H1 (cell line): ENCODE measurements at regions not wholly inside any gene's neighbourhood (a gene's known extent, or its start where the extent isn't known, plus 50 kb on each side); places are given as distances from the start of the nearest gene placed in this dataset.
A peak's percentile ranks its signal among the peaks of the same experiment; 100 is the strongest.

Experiments
- CTCF ChIA-PET: fragments of 300-600 bp; sonication (Branson Sonifier 250); formaldehyde crosslinking; loops from one replicate; lab custom pipeline; 2021; ENCODE audit not compliant: partially characterized antibody; lab: Charles Lee
- POLR2A ChIA-PET: fragments of 300-600 bp; sonication (Branson Sonifier 250); formaldehyde crosslinking; loops from one replicate; lab custom pipeline; 2021; ENCODE audit warnings: inconsistent platforms; ENCODE audit not compliant: partially characterized antibody; lab: Charles Lee
- DNase-seq, 2 experiments: peaks; one replicate each; pipeline versions ENCODE4 v3.0.0 to v3.0.0-alpha.2; 2010 to 2022; ENCODE audit warnings: low spot score in 2 of 2, low read depth in 1 of 2, mixed read lengths in 1 of 2
- FAIRE-seq: peaks from 2 replicates; lab custom pipeline; 2011; peaks lifted over from hg19 to GRCh38; lab: Jason Lieb, UNC
- H2AFZ ChIP-seq: 2 replicates; pipeline ENCODE4 v1.8.1; 2012; ENCODE audit warnings: low read length, inconsistent platforms
- H2AK5ac ChIP-seq: 2 replicates; pipeline ENCODE4 v1.6.1; 2013; ENCODE audit warnings: low read depth, low read length
- H2BK120ac ChIP-seq: replicated peaks from 2 replicates; pipeline ENCODE3; 2013; ENCODE audit warnings: low read depth, low read length, inconsistent platforms
- H2BK12ac ChIP-seq: 2 replicates; pipeline ENCODE4 v1.6.1; 2013; ENCODE audit warnings: low read depth, low read length
- H2BK15ac ChIP-seq: 2 replicates; pipeline ENCODE4 v1.6.1; 2013; ENCODE audit warnings: low read length
- H2BK20ac ChIP-seq: 2 replicates; pipeline ENCODE4 v1.6.1; 2013; ENCODE audit warnings: low read length
- H2BK5ac ChIP-seq: 2 replicates; pipeline ENCODE4 v1.6.1; 2013; ENCODE audit warnings: low read depth, low read length
- H3K14ac ChIP-seq: 2 replicates; pipeline ENCODE4 v1.6.1; 2013; ENCODE audit warnings: inconsistent platforms; ENCODE audit not compliant: insufficient read length
- H3K18ac ChIP-seq: 2 replicates; pipeline ENCODE4 v1.6.1; 2013; ENCODE audit warnings: low read length; ENCODE audit errors: extremely low read depth
- H3K23ac ChIP-seq: 2 replicates; pipeline ENCODE4 v1.6.1; 2013; ENCODE audit warnings: inconsistent platforms; ENCODE audit not compliant: insufficient read length
- H3K23me2 ChIP-seq: 2 replicates; pipeline ENCODE4 v1.6.1; 2013; ENCODE audit warnings: low read depth, low read length
- H3K27ac ChIP-seq: 2 replicates; pipeline ENCODE4 v1.6.1; 2011; ENCODE audit warnings: low read depth, low read length, inconsistent platforms
- H3K27me3 ChIP-seq, 4 experiments: replicated peaks in 1 of 4; 1 replicate in 1 of 4; 2 replicates in 3 of 4; pipeline versions ENCODE4 v1.6.1 to v1.8.1; 2011 to 2013; ENCODE audit warnings: low read length in 3 of 4, mild to moderate bottlenecking in 3 of 4, inconsistent platforms in 2 of 4, mixed read lengths in 2 of 4, moderate library complexity in 1 of 4; ENCODE audit not compliant: control insufficient read depth in 3 of 4, insufficient read depth in 3 of 4; ENCODE audit errors: extremely low read depth in 1 of 4
- H3K36me3 ChIP-seq, 4 experiments: 2 replicates each; pipeline versions ENCODE4 v1.6.1 to v1.8.1; 2011 to 2013; ENCODE audit warnings: mild to moderate bottlenecking in 4 of 4, low read length in 3 of 4, moderate library complexity in 2 of 4, control low read depth in 1 of 4, inconsistent platforms in 1 of 4; ENCODE audit not compliant: insufficient read depth in 4 of 4, control insufficient read depth in 2 of 4
- H3K4ac ChIP-seq: replicated peaks from 2 replicates; pipeline ENCODE3; 2013; ENCODE audit warnings: low read length, low read depth, mixed read lengths, inconsistent platforms; ENCODE audit not compliant: insufficient read length
- H3K4me1 ChIP-seq, 4 experiments: replicated peaks in 1 of 4; 1 replicate in 1 of 4; 2 replicates in 3 of 4; pipeline versions ENCODE4 v1.6.1 to v1.8.1; 2011 to 2013; ENCODE audit warnings: low read length in 3 of 4, inconsistent platforms in 2 of 4, mixed read lengths in 1 of 4; ENCODE audit not compliant: insufficient read depth in 4 of 4, control insufficient read depth in 3 of 4
- H3K4me2 ChIP-seq, 2 experiments: 2 replicates each; pipeline versions ENCODE4 v1.6.1 to v1.8.1; 2011 to 2013; ENCODE audit warnings: low read depth in 2 of 2, low read length in 2 of 2, control low read depth in 1 of 2, inconsistent platforms in 1 of 2, mild to moderate bottlenecking in 1 of 2; ENCODE audit not compliant: insufficient read depth in 1 of 2
- H3K4me3 ChIP-seq, 4 experiments: fragments of 200-600, 300-600 bp in 1 of 4; sonication (generic), shearing (Covaris generic), sonication (Bioruptor Twin) in 1 of 4; 2 replicates each; pipeline versions ENCODE4 v1.5.1 to v1.8.1; 2011 to 2016; ENCODE audit warnings: low read length in 4 of 4, low read depth in 3 of 4, control low read depth in 2 of 4, inconsistent platforms in 2 of 4, mild to moderate bottlenecking in 2 of 4, mixed read lengths in 1 of 4, moderate library complexity in 1 of 4; ENCODE audit not compliant: insufficient read depth in 2 of 4; ENCODE audit errors: extremely low read depth in 1 of 4
- H3K56ac ChIP-seq: replicated peaks from 2 replicates; pipeline ENCODE3; 2013; ENCODE audit warnings: low read depth, mild to moderate bottlenecking, mixed read lengths, low read length, inconsistent platforms; ENCODE audit not compliant: insufficient read length
- H3K79me1 ChIP-seq: 2 replicates; pipeline ENCODE4 v1.6.1; 2013; ENCODE audit warnings: low read depth, low read length, control low read depth
- H3K79me2 ChIP-seq, 2 experiments: 2 replicates each; pipeline versions ENCODE4 v1.6.1 to v1.8.1; 2012 to 2013; ENCODE audit warnings: low read length in 2 of 2, mild to moderate bottlenecking in 2 of 2, inconsistent platforms in 1 of 2; ENCODE audit not compliant: insufficient read depth in 2 of 2, control insufficient read depth in 1 of 2
- H3K9ac ChIP-seq, 4 experiments: replicated peaks in 1 of 4; 1 replicate in 1 of 4; 2 replicates in 3 of 4; pipeline versions ENCODE4 v1.6.1 to v1.8.1; 2011 to 2013; ENCODE audit warnings: low read depth in 3 of 4, low read length in 3 of 4, control low read depth in 2 of 4, mild to moderate bottlenecking in 2 of 4, moderate library complexity in 2 of 4, inconsistent platforms in 1 of 4; ENCODE audit errors: extremely low read depth in 1 of 4
- H3K9me3 ChIP-seq, 2 experiments: 2 replicates each; pipeline versions ENCODE4 v1.6.1 to v1.8.1; 2012 to 2013; ENCODE audit warnings: mild to moderate bottlenecking in 2 of 2, moderate library complexity in 2 of 2, control low read depth in 1 of 2, inconsistent platforms in 1 of 2, low read depth in 1 of 2, low read length in 1 of 2, mixed read lengths in 1 of 2; ENCODE audit not compliant: insufficient read depth in 2 of 2
- H4K20me1 ChIP-seq, 2 experiments: replicated peaks in 1 of 2; 2 replicates each; pipeline versions ENCODE3 to v1.8.1; 2011 to 2013; ENCODE audit warnings: inconsistent platforms in 2 of 2, low read length in 2 of 2, mild to moderate bottlenecking in 1 of 2; ENCODE audit not compliant: insufficient read depth in 2 of 2, control insufficient read depth in 1 of 2
- H4K5ac ChIP-seq: 2 replicates; pipeline ENCODE4 v1.6.1; 2013; ENCODE audit warnings: low read length, low read depth, mixed read lengths, inconsistent platforms; ENCODE audit not compliant: insufficient read length
- H4K8ac ChIP-seq: 2 replicates; pipeline ENCODE4 v1.8.0; 2013; ENCODE audit warnings: mild to moderate bottlenecking, moderate library complexity, low read length, inconsistent platforms; ENCODE audit not compliant: insufficient read depth; ENCODE audit errors: extremely low read depth
- H4K91ac ChIP-seq: replicated peaks from 2 replicates; pipeline ENCODE3; 2013; ENCODE audit warnings: low read length, mixed read lengths, inconsistent platforms; ENCODE audit not compliant: insufficient read length
- ATF2 ChIP-seq: IDR thresholded peaks from 2 replicates; pipeline ENCODE4 v1.6.1; 2012; ENCODE audit warnings: low read length, inconsistent platforms
- WGBS, 2 experiments: shearing (Covaris generic) in 1 of 2; methylation state at CpG; one replicate each; pipeline versions ENCODE4 v1.1.6 to v1.1.7; 2013 to 2015; ENCODE audit warnings: low lambda C conversion rate in 2 of 2, mixed read lengths in 2 of 2, inconsistent platforms in 1 of 2, low coverage in 1 of 2, missing lambda C conversion rate in 1 of 2; ENCODE audit not compliant: insufficient replicate concordance in 2 of 2, insufficient coverage in 1 of 2, insufficient read length in 1 of 2; ENCODE audit errors: extremely low coverage in 1 of 2, missing lambda C conversion rate in 1 of 2; 5-methylcytosine and 5-hydroxymethylcytosine counted together
- TF ChIP-seq, protein P1 (sequence below): IDR thresholded peaks from 2 replicates; pipeline ENCODE4 v1.6.1; 2012; ENCODE audit warnings: inconsistent platforms

DNA sequence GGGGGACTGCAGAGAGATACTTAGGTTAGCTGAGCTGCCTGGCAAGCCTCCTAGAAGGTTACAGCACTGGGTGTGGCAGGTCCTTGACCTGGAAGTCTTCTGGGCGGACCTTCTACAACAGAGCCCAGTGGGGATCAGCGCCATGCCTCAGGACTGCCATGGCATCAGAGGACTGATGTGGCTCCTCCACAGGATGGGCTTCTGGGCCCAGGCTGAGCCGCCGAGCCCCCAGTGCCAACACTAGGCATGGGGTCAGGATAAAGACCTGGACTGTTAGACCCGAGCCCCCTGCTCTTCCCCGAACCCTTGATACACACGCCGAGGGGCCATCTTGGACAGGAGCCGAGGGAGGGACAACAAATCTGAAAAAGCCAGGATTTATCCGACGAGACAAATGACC lies 64.0 kb upstream of the SOX21 start:
- no peak overlapping the region for H2BK120ac ChIP-seq
- no peak overlapping the region for H3K56ac ChIP-seq

More for the DNA sequence above, 64.0 kb upstream of the SOX21 start:
- H4K91ac ChIP-seq, result no peak overlapping the region
- POLR2A ChIA-PET, result no interaction called here
- no peak overlapping the region for H3K14ac ChIP-seq
- H3K18ac ChIP-seq, result no peak overlapping the region
- no peak overlapping the region for H3K4me2 ChIP-seq
- no peak overlapping the region for H4K5ac ChIP-seq
- no peak overlapping the region for H3K4ac ChIP-seq
- H3K23me2 ChIP-seq, result no peaks in the 10 kb centered on the region
- H2BK15ac ChIP-seq, result no peak overlapping the region
- TF ChIP-seq, protein P1, sequence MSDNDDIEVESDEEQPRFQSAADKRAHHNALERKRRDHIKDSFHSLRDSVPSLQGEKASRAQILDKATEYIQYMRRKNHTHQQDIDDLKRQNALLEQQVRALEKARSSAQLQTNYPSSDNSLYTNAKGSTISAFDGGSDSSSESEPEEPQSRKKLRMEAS, result no peak
- no peak for TF ChIP-seq ATF2
- TF ChIP-seq, all 59 proteins: peak for 0
- Histone ChIP-seq H3K36me3 (no peaks in the 10 kb centered on the region), H3K4me3 (no peak overlapping the region), H4K8ac (peak overlapping the region; percentile 48; the same call in 1 of the 2 replicates), H2AFZ (no peak overlapping the region), H2AK5ac (no peak overlapping the region), H3K9ac (no peak overlapping the region), H3K23ac (no peak overlapping the region), H2BK12ac (no peak overlapping the region), H4K20me1 (no peaks in the 10 kb centered on the region), H3K27me3 (no peaks in the 10 kb centered on the region; a peak in 1 of 7 replicates), H2BK20ac (no peak overlapping the region), H3K79me2 (no peaks in the 10 kb centered on the region), H3K79me1 (no peaks in the 10 kb centered on the region), H3K9me3 (no peaks in the 10 kb centered on the region), H3K27ac (no peak overlapping the region), H2BK5ac (no peak overlapping the region), H3K4me1 (no peaks in the 10 kb centered on the region)
- CTCF ChIA-PET, result no interaction called here
- FAIRE-seq (no peak), DNase-seq (no peak)
- 97% methylated on average over 11 of the region's 11 CpGs; no CpG with 5 or more reads in 1 of the 2 experiments for WGBS, 2 experiments
